Prostate gland (tissue), 2 donors: ENCODE measurements at regions not wholly inside any gene's neighbourhood (a gene's known extent, or its start where the extent isn't known, plus 50 kb on each side); places are given as distances from the start of the nearest gene placed in this dataset.

ENCODE experiments used
- DNase-seq: peaks from one replicate; pipeline ENCODE4 v3.0.0-alpha.2; 2019; ENCODE audit warnings: low spot score
- H3K27ac ChIP-seq, 2 donors: fragments of 200-600 bp; sonication (generic); 2 replicates each; pipeline ENCODE4 v1.5.1; 2017 to 2019
- H3K27me3 ChIP-seq: fragments of 200-600 bp; sonication (generic); replicated peaks from 2 replicates; pipeline ENCODE4 v1.5.1; 2019; ENCODE audit not compliant: insufficient read depth
- H3K36me3 ChIP-seq, 2 donors: fragments of 200-600 bp; sonication (generic); 1 replicate in 1 of 2; 2 replicates in 1 of 2; pipeline versions ENCODE4 v1.5.1 to v1.8.1; 2017 to 2019
- H3K4me1 ChIP-seq: fragments of 200-600 bp; sonication (generic); replicated peaks from 2 replicates; pipeline ENCODE4 v1.5.1; 2019
- H3K4me3 ChIP-seq, 2 donors: fragments of 200-600 bp; sonication (generic); 2 replicates each; pipeline ENCODE4 v1.5.1; 2017 to 2019
- H3K9me3 ChIP-seq: fragments of 200-600 bp; sonication (generic); 2 replicates; pipeline ENCODE4 v1.5.1; 2017
- POLR2A ChIP-seq: fragments of 450-650 bp; IDR thresholded peaks from one replicate; pipeline ENCODE4 v1.6.1; 2016; ENCODE audit warnings: antibody characterized with exemption, mild to moderate bottlenecking
- POLR2AphosphoS5 ChIP-seq: sonication (generic); formaldehyde crosslinking; IDR thresholded peaks from one replicate; pipeline ENCODE4 v1.6.1; 2017; ENCODE audit warnings: antibody characterized with exemption
- WGBS: methylation state at CpG from one replicate; pipeline ENCODE4 v1.1.5; 2018; 5-methylcytosine and 5-hydroxymethylcytosine counted together
- intact Hi-C: fragments of 100-400 bp; cut with DNase I; formaldehyde crosslinking; loops from one replicate; pipeline ENCODE4 v1.14.2; 2022
- TF ChIP-seq, protein P1 (sequence below), 4 experiments: fragments of 200-600 bp in 2 of 4; fragments of 450-650 bp in 2 of 4; sonication (generic) in 2 of 4; IDR thresholded peaks; 1 replicate in 3 of 4; 2 replicates in 1 of 4; pipeline ENCODE4 v1.5.1; 2016 to 2019; ENCODE audit warnings: antibody characterized with exemption in 4 of 4, mild to moderate bottlenecking in 2 of 4, moderate library complexity in 2 of 4

DNA sequence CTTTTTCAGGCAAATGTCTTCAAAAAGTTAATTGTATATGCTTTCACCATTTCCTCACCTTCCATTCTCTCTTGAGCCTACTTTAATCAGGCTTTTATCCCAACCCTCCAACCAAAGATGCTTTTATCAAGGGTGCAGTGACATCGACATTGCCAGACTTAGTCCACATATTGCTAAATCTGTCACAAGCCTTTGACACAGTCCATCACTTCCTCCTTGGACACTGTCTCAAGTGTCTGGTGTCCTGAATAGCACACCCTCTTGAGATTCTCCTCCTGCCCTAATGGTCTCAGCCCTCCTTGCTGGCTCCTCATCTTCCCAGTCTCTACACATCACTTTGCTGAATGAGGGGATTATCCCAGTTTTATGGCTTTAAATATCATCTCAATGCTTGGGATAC lies 147.5 kb upstream of the SLC39A10 start:
- Histone ChIP-seq H3K4me3 (no peak overlapping the region), H3K27me3 (no peaks in the 10 kb centered on the region), H3K4me1 (no peaks in the 10 kb centered on the region), H3K9me3 (no peaks in the 10 kb centered on the region), H3K27ac (no peak overlapping the region), H3K36me3 (no peaks in the 10 kb centered on the region)
- intact Hi-C loops = no loop called here
- 95% methylated on average over 1 of the region's 1 CpG for WGBS
- TF ChIP-seq, protein P1, sequence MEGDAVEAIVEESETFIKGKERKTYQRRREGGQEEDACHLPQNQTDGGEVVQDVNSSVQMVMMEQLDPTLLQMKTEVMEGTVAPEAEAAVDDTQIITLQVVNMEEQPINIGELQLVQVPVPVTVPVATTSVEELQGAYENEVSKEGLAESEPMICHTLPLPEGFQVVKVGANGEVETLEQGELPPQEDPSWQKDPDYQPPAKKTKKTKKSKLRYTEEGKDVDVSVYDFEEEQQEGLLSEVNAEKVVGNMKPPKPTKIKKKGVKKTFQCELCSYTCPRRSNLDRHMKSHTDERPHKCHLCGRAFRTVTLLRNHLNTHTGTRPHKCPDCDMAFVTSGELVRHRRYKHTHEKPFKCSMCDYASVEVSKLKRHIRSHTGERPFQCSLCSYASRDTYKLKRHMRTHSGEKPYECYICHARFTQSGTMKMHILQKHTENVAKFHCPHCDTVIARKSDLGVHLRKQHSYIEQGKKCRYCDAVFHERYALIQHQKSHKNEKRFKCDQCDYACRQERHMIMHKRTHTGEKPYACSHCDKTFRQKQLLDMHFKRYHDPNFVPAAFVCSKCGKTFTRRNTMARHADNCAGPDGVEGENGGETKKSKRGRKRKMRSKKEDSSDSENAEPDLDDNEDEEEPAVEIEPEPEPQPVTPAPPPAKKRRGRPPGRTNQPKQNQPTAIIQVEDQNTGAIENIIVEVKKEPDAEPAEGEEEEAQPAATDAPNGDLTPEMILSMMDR (IDR thresholded peaks at IDR 0.05) = no peak
- TF ChIP-seq POLR2A (no peak), POLR2AphosphoS5 (no peak)
- DNase-seq = no peak

DNA sequence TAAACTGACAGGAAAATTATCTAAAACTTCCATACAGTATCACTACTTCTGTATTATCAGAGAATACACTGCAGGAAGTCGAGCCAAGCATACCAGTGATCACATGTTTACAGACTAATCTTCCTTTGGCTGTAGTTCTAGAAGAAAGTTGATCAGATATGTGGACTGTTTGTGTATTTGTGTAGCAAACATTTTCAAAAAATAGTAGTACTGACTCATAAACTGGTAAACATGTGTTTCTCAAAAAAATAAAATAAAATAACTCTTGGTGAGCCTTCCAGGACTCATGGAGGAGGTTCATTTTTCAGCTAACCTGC lies 148.9 kb upstream of the SLC39A10 start:
- H3K27ac ChIP-seq = no peak overlapping the region
- DNase-seq = no peak
- no peaks in the 10 kb centered on the region for H3K36me3 ChIP-seq

DNA sequence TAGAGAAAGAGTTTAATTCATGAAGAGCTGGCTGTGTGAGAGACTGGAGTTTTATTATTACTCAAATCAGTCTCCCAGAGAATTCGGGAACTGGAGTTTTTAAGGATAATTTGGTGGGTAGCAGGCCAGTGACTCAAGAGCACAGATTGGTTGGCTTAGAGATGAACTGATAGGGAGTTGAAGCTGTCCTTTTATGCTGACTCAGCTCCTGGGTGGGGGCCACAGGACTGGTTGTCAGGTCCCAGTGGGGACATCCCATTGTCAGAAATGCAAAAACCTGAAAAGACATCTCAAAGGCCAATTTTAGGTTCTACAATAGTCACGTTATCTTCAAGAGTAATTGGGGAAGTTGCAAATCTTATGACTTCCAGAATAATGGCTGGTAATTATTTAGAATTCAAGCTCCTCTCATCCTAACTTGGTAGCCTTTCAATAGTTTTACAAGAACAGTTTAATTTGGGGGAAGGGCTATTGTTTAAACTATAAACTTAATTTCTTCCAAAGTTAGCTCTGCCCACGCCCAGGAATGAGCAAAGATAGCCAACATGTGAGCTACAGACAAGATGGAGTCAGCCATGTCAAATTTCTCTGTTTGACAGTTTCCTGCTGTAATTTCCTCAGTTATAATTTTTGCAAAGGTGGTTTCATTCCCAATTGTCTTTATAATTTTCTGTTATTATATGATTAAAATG lies 149.4 kb upstream of the SLC39A10 start:
- intact Hi-C loops = no loop called here
- no peaks in the 10 kb centered on the region for H3K4me1 ChIP-seq
- whole genome bisulfite sequencing = 86% methylated on average over 3 of the region's 3 CpGs
- H3K36me3 ChIP-seq = no peaks in the 10 kb centered on the region
- TF ChIP-seq, protein P1 (IDR thresholded peaks at IDR 0.05) = no peak
- no peak for TF ChIP-seq POLR2A
- TF ChIP-seq POLR2AphosphoS5 = no peak
- no peak overlapping the region for H3K27ac ChIP-seq
- no peaks in the 10 kb centered on the region for H3K9me3 ChIP-seq
- DNase-seq = no peak
- no peak overlapping the region for H3K4me3 ChIP-seq
- H3K27me3 ChIP-seq = no peaks in the 10 kb centered on the region

More for the DNA sequence above, 148.9 kb upstream of the SLC39A10 start:
- H3K4me3 ChIP-seq = no peak overlapping the region
- 84% methylated on average over 1 of the region's 1 CpG for WGBS
- intact Hi-C loops = no loop called here
- no peaks in the 10 kb centered on the region for H3K4me1 ChIP-seq
- no peaks in the 10 kb centered on the region for H3K9me3 ChIP-seq
- TF ChIP-seq POLR2AphosphoS5 (no peak), POLR2A (no peak)
- TF ChIP-seq, protein P1 (IDR thresholded peaks at IDR 0.05) = no peak
- H3K27me3 ChIP-seq = no peaks in the 10 kb centered on the region

DNA sequence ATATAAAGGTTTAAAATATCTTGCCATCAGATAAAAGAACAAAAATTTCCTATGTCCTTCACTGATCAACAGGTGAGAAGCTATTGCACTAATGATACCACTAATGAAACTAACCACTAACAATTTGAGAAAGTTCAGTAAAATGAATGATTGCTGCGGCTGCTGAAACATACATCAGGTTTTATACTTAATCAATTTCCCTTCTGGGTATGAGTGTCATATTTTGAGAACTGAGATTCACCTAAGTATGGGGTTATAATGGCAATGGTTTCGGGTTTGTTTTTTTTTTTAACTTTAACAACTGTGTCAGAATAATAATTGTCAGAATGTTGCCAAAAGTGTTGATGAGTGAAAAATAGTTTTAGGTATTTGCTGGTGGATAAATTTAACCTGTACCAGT lies 151.3 kb upstream of the SLC39A10 start:
- TF ChIP-seq, protein P1 (IDR thresholded peaks at IDR 0.05) = no peak
- TF ChIP-seq POLR2AphosphoS5 (no peak), POLR2A (no peak)
- H3K4me3 ChIP-seq = no peak overlapping the region
- WGBS = 94% methylated on average over 2 of the region's 2 CpGs
- H3K4me1 ChIP-seq = no peaks in the 10 kb centered on the region
- no peaks in the 10 kb centered on the region for H3K36me3 ChIP-seq
- intact Hi-C loops = no loop called here
- no peaks in the 10 kb centered on the region for H3K9me3 ChIP-seq
- no peak overlapping the region for H3K27ac ChIP-seq
- DNase-seq = no peak
- no peaks in the 10 kb centered on the region for H3K27me3 ChIP-seq

- Histone ChIP-seq H3K9me3 (no peaks in the 10 kb centered on the region), H3K4me1 (no peaks in the 10 kb centered on the region), H3K36me3 (no peaks in the 10 kb centered on the region), H3K27ac (no peak overlapping the region), H3K27me3 (no peaks in the 10 kb centered on the region), H3K4me3 (no peak overlapping the region)
- no peak for TF ChIP-seq POLR2A
- no peak for TF ChIP-seq POLR2AphosphoS5
- TF ChIP-seq, protein P1 (IDR thresholded peaks at IDR 0.05) = no peak
- intact Hi-C loops = no loop called here
- no peak for DNase-seq
- WGBS = 93% methylated on average over 6 of the region's 6 CpGs
Measured at GRCh38 chr2:195503208-195503607, 153.8 kb upstream of the SLC39A10 start.
